HL-60 (cell line): ENCODE measurements at regions not wholly inside any gene's neighbourhood (a gene's known extent, or its start where the extent isn't known, plus 50 kb on each side); places are given as distances from the start of the nearest gene placed in this dataset.
A peak's percentile ranks its signal among the peaks of the same experiment; 100 is the strongest.

Source experiments
- DNase-seq, 2 experiments: peaks; one replicate each; pipeline ENCODE4 v3.0.0-alpha.2; 2010 to 2020; ENCODE audit warnings: low read depth in 1 of 2, low spot score in 1 of 2
- H3K27ac ChIP-seq: fragments of 250-450 bp; sonication (Bioruptor Pico); replicated peaks from 2 replicates; pipeline ENCODE4 v1.5.1; 2020; ENCODE audit warnings: mild to moderate bottlenecking, moderate library complexity
- H3K27me3 ChIP-seq: fragments of 250-450 bp; sonication (Bioruptor Pico); 2 replicates; pipeline ENCODE4 v1.5.1; 2021; ENCODE audit warnings: mild to moderate bottlenecking, moderate library complexity; ENCODE audit not compliant: insufficient read depth, poor library complexity, severe bottlenecking
- H3K4me3 ChIP-seq: replicated peaks from 2 replicates; pipeline ENCODE4 v1.5.1; 2011; ENCODE audit warnings: mild to moderate bottlenecking, control low read depth, low read length; ENCODE audit not compliant: insufficient read depth
- GABPA ChIP-seq: IDR thresholded peaks from 2 replicates; pipeline ENCODE4 v1.6.1; 2012; ENCODE audit warnings: low read depth
- POLR2AphosphoS5 ChIP-seq: IDR thresholded peaks from 2 replicates; pipeline ENCODE4 v1.6.1; 2012; ENCODE audit warnings: low read depth
- SPI1 ChIP-seq: IDR thresholded peaks from 2 replicates; pipeline ENCODE4 v1.6.1; 2012; ENCODE audit warnings: low read depth, mild to moderate bottlenecking, borderline replicate concordance
- TF ChIP-seq, protein P1 (sequence below): IDR thresholded peaks from one replicate; pipeline ENCODE4 v1.5.1; 2011; ENCODE audit warnings: low read length, control low read depth, inconsistent platforms; ENCODE audit not compliant: insufficient read depth
- TF ChIP-seq, protein P2 (sequence below): IDR thresholded peaks from 2 replicates; pipeline ENCODE4 v1.6.1; 2012; ENCODE audit warnings: low read depth; ENCODE audit not compliant: insufficient replicate concordance

DNA sequence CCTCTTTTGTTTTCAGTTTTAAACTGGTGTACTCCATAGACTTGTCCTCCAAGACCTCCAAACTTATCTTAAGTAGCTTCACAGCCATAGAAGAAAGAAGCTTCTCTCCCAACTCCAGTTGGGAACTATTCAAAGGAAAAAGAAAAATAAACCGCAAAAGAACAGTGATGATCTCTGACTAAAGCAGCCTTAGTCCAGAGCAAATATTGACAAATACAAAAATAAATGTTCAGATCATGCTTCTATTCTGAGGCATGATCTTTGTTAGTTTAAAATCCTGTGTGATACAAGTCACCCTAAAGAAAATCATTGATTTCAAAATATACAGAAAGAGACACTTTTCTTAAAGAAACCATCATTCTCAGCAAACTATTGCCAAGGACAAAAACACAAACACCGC lies 373.0 kb upstream of the SMIM30 start:
- TF ChIP-seq, protein P1, sequence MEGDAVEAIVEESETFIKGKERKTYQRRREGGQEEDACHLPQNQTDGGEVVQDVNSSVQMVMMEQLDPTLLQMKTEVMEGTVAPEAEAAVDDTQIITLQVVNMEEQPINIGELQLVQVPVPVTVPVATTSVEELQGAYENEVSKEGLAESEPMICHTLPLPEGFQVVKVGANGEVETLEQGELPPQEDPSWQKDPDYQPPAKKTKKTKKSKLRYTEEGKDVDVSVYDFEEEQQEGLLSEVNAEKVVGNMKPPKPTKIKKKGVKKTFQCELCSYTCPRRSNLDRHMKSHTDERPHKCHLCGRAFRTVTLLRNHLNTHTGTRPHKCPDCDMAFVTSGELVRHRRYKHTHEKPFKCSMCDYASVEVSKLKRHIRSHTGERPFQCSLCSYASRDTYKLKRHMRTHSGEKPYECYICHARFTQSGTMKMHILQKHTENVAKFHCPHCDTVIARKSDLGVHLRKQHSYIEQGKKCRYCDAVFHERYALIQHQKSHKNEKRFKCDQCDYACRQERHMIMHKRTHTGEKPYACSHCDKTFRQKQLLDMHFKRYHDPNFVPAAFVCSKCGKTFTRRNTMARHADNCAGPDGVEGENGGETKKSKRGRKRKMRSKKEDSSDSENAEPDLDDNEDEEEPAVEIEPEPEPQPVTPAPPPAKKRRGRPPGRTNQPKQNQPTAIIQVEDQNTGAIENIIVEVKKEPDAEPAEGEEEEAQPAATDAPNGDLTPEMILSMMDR, result no peak
- no peak for TF ChIP-seq GABPA
- TF ChIP-seq, protein P2, sequence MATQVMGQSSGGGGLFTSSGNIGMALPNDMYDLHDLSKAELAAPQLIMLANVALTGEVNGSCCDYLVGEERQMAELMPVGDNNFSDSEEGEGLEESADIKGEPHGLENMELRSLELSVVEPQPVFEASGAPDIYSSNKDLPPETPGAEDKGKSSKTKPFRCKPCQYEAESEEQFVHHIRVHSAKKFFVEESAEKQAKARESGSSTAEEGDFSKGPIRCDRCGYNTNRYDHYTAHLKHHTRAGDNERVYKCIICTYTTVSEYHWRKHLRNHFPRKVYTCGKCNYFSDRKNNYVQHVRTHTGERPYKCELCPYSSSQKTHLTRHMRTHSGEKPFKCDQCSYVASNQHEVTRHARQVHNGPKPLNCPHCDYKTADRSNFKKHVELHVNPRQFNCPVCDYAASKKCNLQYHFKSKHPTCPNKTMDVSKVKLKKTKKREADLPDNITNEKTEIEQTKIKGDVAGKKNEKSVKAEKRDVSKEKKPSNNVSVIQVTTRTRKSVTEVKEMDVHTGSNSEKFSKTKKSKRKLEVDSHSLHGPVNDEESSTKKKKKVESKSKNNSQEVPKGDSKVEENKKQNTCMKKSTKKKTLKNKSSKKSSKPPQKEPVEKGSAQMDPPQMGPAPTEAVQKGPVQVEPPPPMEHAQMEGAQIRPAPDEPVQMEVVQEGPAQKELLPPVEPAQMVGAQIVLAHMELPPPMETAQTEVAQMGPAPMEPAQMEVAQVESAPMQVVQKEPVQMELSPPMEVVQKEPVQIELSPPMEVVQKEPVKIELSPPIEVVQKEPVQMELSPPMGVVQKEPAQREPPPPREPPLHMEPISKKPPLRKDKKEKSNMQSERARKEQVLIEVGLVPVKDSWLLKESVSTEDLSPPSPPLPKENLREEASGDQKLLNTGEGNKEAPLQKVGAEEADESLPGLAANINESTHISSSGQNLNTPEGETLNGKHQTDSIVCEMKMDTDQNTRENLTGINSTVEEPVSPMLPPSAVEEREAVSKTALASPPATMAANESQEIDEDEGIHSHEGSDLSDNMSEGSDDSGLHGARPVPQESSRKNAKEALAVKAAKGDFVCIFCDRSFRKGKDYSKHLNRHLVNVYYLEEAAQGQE, result no peak
- Histone ChIP-seq H3K4me3 (no peak overlapping the region), H3K27ac (no peak overlapping the region), H3K27me3 (no peaks in the 10 kb centered on the region)
- no peak for DNase-seq

DNA sequence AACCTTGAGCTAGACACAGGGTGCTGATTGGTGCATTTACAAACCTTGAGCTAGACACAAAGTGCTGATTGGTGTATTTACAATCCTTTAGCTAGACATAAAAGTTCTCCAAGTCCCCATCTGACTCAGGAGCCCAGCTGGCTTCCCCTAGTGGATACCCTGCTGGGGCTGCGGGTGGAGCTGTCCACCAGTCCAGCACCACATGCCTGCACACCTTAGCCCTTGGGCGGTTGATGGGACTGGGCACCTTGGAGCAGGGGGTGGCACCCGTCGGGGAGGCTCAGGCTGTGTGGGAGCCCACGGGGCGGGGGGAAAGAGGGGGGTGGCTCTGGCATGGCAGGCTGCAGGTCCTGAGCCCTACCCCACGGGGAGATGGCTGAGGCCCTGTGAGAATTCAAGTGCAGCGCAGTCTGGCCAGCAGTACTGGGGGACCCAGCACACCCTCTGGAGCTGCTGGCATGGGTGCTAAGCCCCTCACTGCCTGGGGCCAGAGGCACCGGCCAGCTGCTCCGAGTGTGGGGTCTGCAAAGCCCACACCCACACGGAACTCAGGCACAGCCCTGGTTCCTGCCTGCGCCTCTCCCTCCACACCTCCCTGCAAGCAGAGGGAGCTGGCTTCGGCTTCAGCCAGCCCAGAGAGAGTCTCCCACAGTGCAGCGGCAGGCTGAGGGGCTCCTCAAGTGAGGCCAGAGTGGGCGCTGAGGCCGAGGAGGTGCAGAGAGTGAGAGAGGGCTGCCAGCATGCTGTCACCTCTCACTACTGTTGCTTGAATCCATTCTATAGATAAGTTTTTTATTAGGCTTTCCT lies 369.8 kb upstream of the SMIM30 start:
- H3K27me3 ChIP-seq, result no peaks in the 10 kb centered on the region
- no peak for DNase-seq
- H3K27ac ChIP-seq, result no peak overlapping the region
- TF ChIP-seq SPI1, result no peak
- TF ChIP-seq GABPA, result no peak
- TF ChIP-seq POLR2AphosphoS5, result no peak
- TF ChIP-seq, protein P1, result no peak
- TF ChIP-seq, protein P2, result peak; percentile 76
- H3K4me3 ChIP-seq, result no peak overlapping the region

DNA sequence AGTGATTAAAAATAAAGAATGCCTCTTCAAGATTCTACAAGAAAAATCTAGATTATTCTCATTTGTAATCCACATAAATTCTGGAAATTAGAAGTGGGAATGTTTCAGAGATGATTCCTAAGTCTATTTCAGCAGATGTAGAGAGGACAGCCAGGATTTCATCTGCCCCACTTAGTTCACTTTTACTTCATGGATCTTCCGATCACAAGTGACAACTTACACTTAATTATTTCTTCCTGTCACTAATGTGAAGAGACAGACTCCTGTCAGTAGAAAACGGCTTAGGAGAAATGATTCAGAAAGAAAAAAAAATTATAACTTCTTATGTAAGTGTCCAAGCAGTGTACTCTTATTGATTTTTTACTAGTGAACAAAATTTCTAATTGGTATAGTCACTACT lies 368.2 kb upstream of the SMIM30 start:
- no peak for DNase-seq
- H3K4me3 ChIP-seq, result no peak overlapping the region

More for the DNA sequence above, 368.2 kb upstream of the SMIM30 start:
- Histone ChIP-seq H3K27ac (no peak overlapping the region), H3K27me3 (no peaks in the 10 kb centered on the region)
- TF ChIP-seq, protein P1, result no peak
- TF ChIP-seq, protein P2, result no peak
- TF ChIP-seq POLR2AphosphoS5 (no peak), SPI1 (no peak), GABPA (no peak)
